Glomerular visceral epithelial cell (primary cell): ENCODE measurements at regions not wholly inside any gene's neighbourhood (a gene's known extent, or its start where the extent isn't known, plus 50 kb on each side); places are given as distances from the start of the nearest gene placed in this dataset.
"Not testable (repeated sequence)": the region's sequence is repeated elsewhere in the genome, so short reads cannot be mapped to it uniquely, and the experiment has no call there.

Experiments used
- DNase-seq: peaks from one replicate; pipeline ENCODE4 v3.0.0-alpha.2; 2016; ENCODE audit errors: extremely low spot score

- DNase-seq, result no peak
Measured at GRCh38 chr5:1652873-1653697, 129.3 kb upstream of the LPCAT1 start.

GRCh38 chr5:1651971-1652872 lies 128.5 kb upstream of the LPCAT1 start:
- no peak for DNase-seq

- no peak for DNase-seq
Measured at GRCh38 chr5:1651250-1651649, 127.5 kb upstream of the LPCAT1 start.

- no peak for DNase-seq
Measured at GRCh38 chr5:1649554-1649953, 125.8 kb upstream of the LPCAT1 start.

- no peak for DNase-seq
Measured at GRCh38 chr5:1648806-1649205, 125.0 kb upstream of the LPCAT1 start.

- no peak for DNase-seq
Measured at GRCh38 chr5:1647580-1647979, 123.8 kb upstream of the LPCAT1 start.

GRCh38 chr5:1644810-1645571 lies 121.2 kb upstream of the LPCAT1 start:
- DNase-seq, result peak; percentile 82

GRCh38 chr5:1644393-1644809 lies 120.6 kb upstream of the LPCAT1 start:
- DNase-seq, result not testable (repeated sequence)

- no peak for DNase-seq
Measured at GRCh38 chr5:1643651-1644392, 120.1 kb upstream of the LPCAT1 start.

- no peak for DNase-seq
Measured at GRCh38 chr5:1642621-1643061, 118.9 kb upstream of the LPCAT1 start.

- DNase-seq, result no peak
Measured at GRCh38 chr5:1642221-1642620, 118.5 kb upstream of the LPCAT1 start.

GRCh38 chr5:1641560-1642166 lies 117.9 kb upstream of the LPCAT1 start:
- peak; percentile 90 for DNase-seq

GRCh38 chr5:1641041-1641440 lies 117.3 kb upstream of the LPCAT1 start:
- no peak for DNase-seq

- DNase-seq, result no peak
Measured at GRCh38 chr5:1640421-1640881, 116.7 kb upstream of the LPCAT1 start.

- no peak for DNase-seq
Measured at GRCh38 chr5:1639757-1640156, 116.0 kb upstream of the LPCAT1 start.

- no peak for DNase-seq
Measured at GRCh38 chr5:1638658-1639400, 115.1 kb upstream of the LPCAT1 start.

GRCh38 chr5:1637639-1638481 lies 114.1 kb upstream of the LPCAT1 start:
- no peak for DNase-seq

- no peak for DNase-seq
Measured at GRCh38 chr5:1636981-1637638, 113.3 kb upstream of the LPCAT1 start.
